Erythroblast (primary cell): ENCODE measurements at regions not wholly inside any gene's neighbourhood (a gene's known extent, or its start where the extent isn't known, plus 50 kb on each side); places are given as distances from the start of the nearest gene placed in this dataset.

Source experiments
- GATA1 ChIP-seq: IDR thresholded peaks from 2 replicates; pipeline ENCODE4 v1.6.1; 2011; ENCODE audit warnings: low read depth, mild to moderate bottlenecking, control low read depth, low read length, moderate library complexity
- POLR2A ChIP-seq: IDR thresholded peaks from 2 replicates; pipeline ENCODE4 v1.6.1; 2011; ENCODE audit warnings: mild to moderate bottlenecking, low read length

DNA sequence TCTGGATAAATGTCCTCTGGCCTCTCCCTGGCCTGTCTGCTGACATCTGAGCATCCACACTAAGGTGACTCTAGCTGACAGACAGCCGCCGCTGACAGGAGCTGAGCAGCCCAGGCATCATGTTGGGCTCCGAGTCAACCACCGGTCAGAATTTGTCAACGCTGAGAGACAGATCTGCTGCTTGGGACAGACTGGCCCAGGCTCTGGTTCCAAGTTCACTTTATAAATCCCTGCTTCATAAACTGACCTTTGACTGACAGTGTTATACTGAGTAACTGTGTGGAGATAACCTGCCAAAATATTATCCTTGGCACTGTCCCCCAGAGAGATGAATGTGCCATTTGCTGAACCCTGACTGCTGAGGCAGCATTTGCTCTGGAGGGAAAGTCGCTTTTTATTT lies 616.7 kb downstream of the NPHP4 start:
- no peak for TF ChIP-seq POLR2A
- TF ChIP-seq GATA1: no peak
